PC-9 (cell line): ENCODE measurements at regions not wholly inside any gene's neighbourhood (a gene's known extent, or its start where the extent isn't known, plus 50 kb on each side); places are given as distances from the start of the nearest gene placed in this dataset.
"Not testable (repeated sequence)": the region's sequence is repeated elsewhere in the genome, so short reads cannot be mapped to it uniquely, and the experiment has no call there.

ENCODE experiments used
- BruUV-seq: library from RNA; stranded (reverse); fragments of 400-500 nt; replicated peaks from 2 replicates; lab custom pipeline; 2021; lab: Mats Ljungman, UMichigan
- CTCF ChIA-PET: fragments of 300-600 bp; sonication (Branson Sonifier 250); formaldehyde crosslinking; loops from one replicate; lab custom pipeline; 2022; ENCODE audit warnings: antibody characterized with exemption; lab: Charles Lee
- POLR2A ChIA-PET: fragments of 300-600 bp; sonication (Branson Sonifier 250); formaldehyde crosslinking; loops from one replicate; lab custom pipeline; 2022; ENCODE audit warnings: antibody characterized with exemption; ENCODE audit not compliant: unreplicated experiment; lab: Charles Lee
- DNase-seq, 2 experiments: peaks; one replicate each; pipeline versions ENCODE4 v3.0.0 to v3.0.0-alpha.2; 2015 to 2022; ENCODE audit warnings: mixed read lengths in 1 of 2
- H2AFZ ChIP-seq: fragments of 200-600 bp; sonication (generic); 2 replicates; pipeline ENCODE4 v1.8.1; 2017; ENCODE audit warnings: antibody characterized with exemption
- H3F3A ChIP-seq: fragments of 200-600 bp; sonication (generic); 2 replicates; pipeline ENCODE4 v1.8.1; 2017; ENCODE audit warnings: antibody characterized with exemption, mild to moderate bottlenecking, low read depth; ENCODE audit not compliant: insufficient read depth
- H3K27ac ChIP-seq: fragments of 200-600 bp; sonication (generic); 2 replicates; pipeline ENCODE4 v1.6.1; 2016; ENCODE audit warnings: mixed run types
- H3K27me3 ChIP-seq: fragments of 200-600 bp; sonication (generic); 2 replicates; pipeline ENCODE4 v1.6.1; 2016; ENCODE audit warnings: low read depth, mixed run types; ENCODE audit not compliant: insufficient read depth
- H3K36me3 ChIP-seq: fragments of 200-600 bp; sonication (generic); 2 replicates; pipeline ENCODE4 v1.6.1; 2016; ENCODE audit warnings: low read depth, mixed run types
- H3K4me1 ChIP-seq: fragments of 200-600 bp; sonication (generic); replicated peaks from 2 replicates; pipeline ENCODE4 v1.6.1; 2016; ENCODE audit warnings: mixed run types; ENCODE audit not compliant: insufficient read depth
- H3K4me2 ChIP-seq: fragments of 200-600 bp; sonication (generic); 2 replicates; pipeline ENCODE4 v1.6.1; 2017; ENCODE audit warnings: mixed run types
- H3K4me3 ChIP-seq: fragments of 200-600 bp; sonication (generic); 2 replicates; pipeline ENCODE4 v1.6.1; 2016; ENCODE audit warnings: mixed run types
- H3K79me2 ChIP-seq: fragments of 200-600 bp; sonication (generic); 2 replicates; pipeline ENCODE4 v1.6.1; 2017; ENCODE audit warnings: low read depth, mixed run types
- H3K9me2 ChIP-seq: fragments of 200-600 bp; sonication (generic); 2 replicates; pipeline ENCODE4 v1.8.1; 2017; ENCODE audit warnings: mild to moderate bottlenecking; ENCODE audit not compliant: insufficient read depth
- H3K9me3 ChIP-seq: fragments of 200-600 bp; sonication (generic); 2 replicates; pipeline ENCODE4 v1.8.1; 2016; ENCODE audit warnings: low read depth; ENCODE audit not compliant: insufficient read depth
- H4K20me1 ChIP-seq: fragments of 200-600 bp; sonication (generic); 2 replicates; pipeline ENCODE4 v1.8.1; 2017; ENCODE audit not compliant: insufficient read depth
- CTCF ChIP-seq: fragments of 200-600 bp; sonication (generic); conservative IDR thresholded peaks from 2 replicates; pipeline ENCODE4 v1.6.1; 2017; ENCODE audit warnings: mixed run types, antibody characterized with exemption, mild to moderate bottlenecking, moderate library complexity
- EZH2 ChIP-seq: fragments of 200-600 bp; sonication (generic); IDR thresholded peaks from 2 replicates; pipeline ENCODE4 v1.8.0; 2017; ENCODE audit warnings: antibody characterized with exemption, low read depth
- intact Hi-C: fragments of 100-400 bp; cut with micrococcal nuclease; formaldehyde crosslinking; loops from one replicate; pipeline ENCODE4 v1.10.0; 2022; ENCODE audit not compliant: unreplicated experiment

- Histone ChIP-seq H3K4me1 (no peaks in the 10 kb centered on the region), H3K4me2 (no peak overlapping the region), H3K27me3 (no peaks in the 10 kb centered on the region), H3K27ac (no peak overlapping the region), H3K9me3 (no peaks in the 10 kb centered on the region), H3K79me2 (no peaks in the 10 kb centered on the region), H3K9me2 (no peaks in the 10 kb centered on the region), H4K20me1 (no peaks in the 10 kb centered on the region), H3K36me3 (no peaks in the 10 kb centered on the region), H3K4me3 (no peak overlapping the region), H3F3A (no peaks in the 10 kb centered on the region), H2AFZ (no peak overlapping the region)
- intact Hi-C loops, result no loop called here
- no peak for TF ChIP-seq CTCF
- DNase-seq, result no peak
- no TSS peak for BruUV-seq
- POLR2A ChIA-PET, result no interaction called here
- CTCF ChIA-PET, result interaction anchor here (0.7 kb wide), 1 partner anchor 588 kb away, joined by 4 read pairs; no protein-coding TSS in a partner anchor
Measured at GRCh38 chr4:85051526-85051925, 85.0 kb upstream of the WDFY3 start.

- H3K4me1 ChIP-seq, H3K9me3 ChIP-seq, H4K20me1 ChIP-seq, H2AFZ ChIP-seq, BruUV-seq, H3F3A ChIP-seq, H3K27ac ChIP-seq, H3K36me3 ChIP-seq, DNase-seq, intact Hi-C loops, POLR2A ChIA-PET, CTCF ChIA-PET, H3K27me3 ChIP-seq, H3K79me2 ChIP-seq, H3K4me3 ChIP-seq, H3K9me2 ChIP-seq, H3K4me2 ChIP-seq: not testable (repeated sequence)
Measured at GRCh38 chr4:85054925-85055324, 88.4 kb upstream of the WDFY3 start.

GRCh38 chr4:85058551-85058950, 92.1 kb upstream of the WDFY3 start:
- Histone ChIP-seq H3K27ac (no peak overlapping the region), H3K4me2 (no peak overlapping the region), H3K9me3 (no peaks in the 10 kb centered on the region), H3K79me2 (no peaks in the 10 kb centered on the region), H3F3A (no peaks in the 10 kb centered on the region), H3K27me3 (no peaks in the 10 kb centered on the region), H3K4me3 (no peak overlapping the region), H3K36me3 (no peaks in the 10 kb centered on the region), H2AFZ (no peak overlapping the region), H3K9me2 (no peaks in the 10 kb centered on the region), H4K20me1 (no peaks in the 10 kb centered on the region), H3K4me1 (no peaks in the 10 kb centered on the region)
- ChIA-PET POLR2A (no interaction called here), CTCF (no interaction called here)
- no TSS peak for BruUV-seq
- TF ChIP-seq EZH2 (no peak), CTCF (no peak)
- intact Hi-C loops, result no loop called here
- no peak for DNase-seq

GRCh38 chr4:85061974-85062373, 95.5 kb upstream of the WDFY3 start:
- DNase-seq, result no peak
- H3K4me3 ChIP-seq, result no peak overlapping the region
- no peaks in the 10 kb centered on the region for H3K27me3 ChIP-seq
- CTCF ChIA-PET, result no interaction called here
- no peaks in the 10 kb centered on the region for H3K9me3 ChIP-seq
- no peak overlapping the region for H2AFZ ChIP-seq
- H3K4me1 ChIP-seq, result no peaks in the 10 kb centered on the region
- TF ChIP-seq CTCF, result no peak
- no peak for TF ChIP-seq EZH2
- BruUV-seq, result no TSS peak
- H3K9me2 ChIP-seq, result no peaks in the 10 kb centered on the region
- H3K4me2 ChIP-seq, result no peak overlapping the region
- H3K27ac ChIP-seq, result no peak overlapping the region
- POLR2A ChIA-PET, result no interaction called here
- no peaks in the 10 kb centered on the region for H3F3A ChIP-seq
- no peaks in the 10 kb centered on the region for H3K79me2 ChIP-seq
- intact Hi-C loops, result no loop called here
- H3K36me3 ChIP-seq, result no peaks in the 10 kb centered on the region
- H4K20me1 ChIP-seq, result no peaks in the 10 kb centered on the region
